ENCODE measurements at regions not wholly inside any gene's neighbourhood (a gene's known extent, or its start where the extent isn't known, plus 50 kb on each side); places are given as distances from the start of the nearest gene placed in this dataset.

DNA sequence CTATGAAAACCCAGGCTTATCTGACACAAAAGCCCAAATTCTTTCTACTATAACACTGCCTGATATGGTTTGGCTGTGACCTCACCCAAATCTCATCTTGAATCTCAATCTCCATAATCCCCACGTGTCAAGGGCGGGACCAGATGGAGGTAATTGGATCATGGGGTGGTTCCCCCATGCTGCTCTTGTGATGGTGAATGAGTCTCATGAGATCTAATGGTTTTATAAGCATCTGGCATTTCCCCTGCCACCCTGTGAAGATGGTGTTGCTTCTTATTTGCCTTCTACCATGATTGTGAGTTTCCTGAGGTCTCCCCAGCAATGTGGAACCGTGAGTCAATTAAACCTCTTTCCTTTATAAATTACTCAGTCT, 123.3 kb upstream of the USP24 start:
- no peak overlapping the region for H3K27ac ChIP-seq (ENCODE audit: insufficient read depth, low read depth, low read length, poor library complexity, severe bottlenecking)
- no peaks in the 10 kb centered on the region for H3K27me3 ChIP-seq (ENCODE audit: control insufficient read depth, insufficient read depth, low read length, poor library complexity, severe bottlenecking)
- WGBS, 2 experiments: 77 to 81% methylated on average over 3 of the region's 3 CpGs
- no peaks in the 10 kb centered on the region for H3K36me3 ChIP-seq (ENCODE audit: control insufficient read depth, insufficient read depth, low read length)
- no peaks in the 10 kb centered on the region for H3K4me1 ChIP-seq (ENCODE audit: control insufficient read depth, insufficient read depth, low read length)
- H3K4me3 ChIP-seq (ENCODE audit: insufficient read depth, low read depth, low read length): no peak overlapping the region
- no peaks in the 10 kb centered on the region for H3K9me3 ChIP-seq (ENCODE audit: control insufficient read depth, low read length)

DNA sequence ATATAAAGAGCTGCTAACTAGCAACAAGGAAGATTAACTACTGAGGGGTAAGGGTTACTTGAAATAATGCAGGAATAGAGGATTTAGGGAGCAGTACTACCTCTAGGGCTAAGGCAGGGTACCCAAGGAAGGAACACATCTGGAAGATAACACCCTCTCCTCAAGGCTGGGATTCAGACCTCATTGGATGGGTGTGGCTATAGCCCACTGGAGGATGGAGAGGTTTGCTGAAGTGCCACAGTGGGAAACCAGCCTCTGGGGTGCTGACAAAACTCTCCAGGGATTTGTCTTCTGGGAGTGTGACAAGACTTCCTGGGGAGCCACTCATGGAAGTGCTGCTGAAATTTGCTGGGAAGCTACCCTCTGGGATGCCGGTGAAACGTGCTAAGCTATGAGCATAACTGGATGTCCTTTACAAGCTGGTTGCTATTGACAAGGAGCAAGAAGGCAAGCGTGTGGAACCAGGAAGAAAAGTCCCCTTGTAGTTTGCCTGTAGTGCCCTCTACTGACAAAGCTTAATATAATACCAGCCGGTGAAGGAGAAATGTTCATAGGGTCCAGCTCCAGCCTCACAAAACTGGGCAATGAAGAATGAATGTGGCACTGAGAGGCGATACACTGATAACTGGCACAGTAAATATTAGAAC, 122.8 kb upstream of the USP24 start:
- Histone ChIP-seq H3K4me1 (ENCODE audit: control insufficient read depth, insufficient read depth, low read length) (no peaks in the 10 kb centered on the region), H3K4me3 (ENCODE audit: insufficient read depth, low read depth, low read length) (no peak overlapping the region), H3K27me3 (ENCODE audit: control insufficient read depth, insufficient read depth, low read length, poor library complexity, severe bottlenecking) (no peaks in the 10 kb centered on the region), H3K9me3 (ENCODE audit: control insufficient read depth, low read length) (no peaks in the 10 kb centered on the region), H3K27ac (ENCODE audit: insufficient read depth, low read depth, low read length, poor library complexity, severe bottlenecking) (no peak overlapping the region), H3K36me3 (ENCODE audit: control insufficient read depth, insufficient read depth, low read length) (no peaks in the 10 kb centered on the region)
- WGBS, 2 experiments: 46% methylated on average over 5 of the region's 5 CpGs

DNA sequence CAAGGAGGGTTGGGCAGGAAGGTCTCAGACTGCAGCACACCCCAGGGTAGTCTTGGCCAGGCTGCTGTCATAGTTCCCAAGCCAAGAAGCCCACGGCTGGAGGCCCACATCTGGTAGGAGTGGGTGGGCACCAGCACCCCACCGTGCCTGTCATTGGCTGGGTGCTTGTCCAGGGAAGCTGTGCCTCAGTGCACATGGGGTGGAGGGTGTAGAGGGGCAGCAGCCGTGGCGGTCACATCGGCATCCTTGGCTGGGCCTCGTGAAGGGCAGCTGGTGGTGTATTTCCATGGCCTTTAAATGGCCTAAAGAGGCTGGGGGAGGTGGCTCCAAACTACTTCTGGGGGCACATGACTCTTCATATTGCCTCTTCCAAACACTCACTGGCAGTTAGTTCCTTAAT, 119.6 kb upstream of the USP24 start:
- no peak overlapping the region for H3K4me3 ChIP-seq (ENCODE audit: insufficient read depth, low read depth, low read length)
- WGBS, 2 experiments: 92 to 99% methylated on average over 6 of the region's 6 CpGs
- H3K27me3 ChIP-seq (ENCODE audit: control insufficient read depth, insufficient read depth, low read length, poor library complexity, severe bottlenecking): no peaks in the 10 kb centered on the region
- no peaks in the 10 kb centered on the region for H3K36me3 ChIP-seq (ENCODE audit: control insufficient read depth, insufficient read depth, low read length)
- no peak overlapping the region for H3K27ac ChIP-seq (ENCODE audit: insufficient read depth, low read depth, low read length, poor library complexity, severe bottlenecking)
- H3K4me1 ChIP-seq (ENCODE audit: control insufficient read depth, insufficient read depth, low read length): no peaks in the 10 kb centered on the region
- no peaks in the 10 kb centered on the region for H3K9me3 ChIP-seq (ENCODE audit: control insufficient read depth, low read length)

DNA sequence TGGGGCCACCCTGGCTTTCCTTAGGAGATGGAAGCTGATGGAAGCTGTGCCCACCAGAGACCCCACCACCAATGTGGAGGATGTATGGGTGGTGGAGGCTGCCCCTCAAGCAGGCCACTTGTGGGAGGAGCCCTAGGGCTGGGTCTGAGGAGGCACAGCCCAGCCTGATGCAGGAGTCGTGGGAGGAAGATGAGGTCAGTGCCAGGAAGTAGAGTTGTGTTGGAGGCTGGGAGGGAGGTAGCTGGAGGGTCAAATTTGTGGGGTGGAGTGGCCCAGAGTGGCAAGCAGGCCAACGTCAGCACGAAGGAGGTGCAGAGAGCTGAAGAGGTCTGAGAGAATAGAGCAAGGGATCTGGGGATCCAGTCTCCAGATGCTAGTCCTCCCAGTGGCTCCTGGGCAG, 119.0 kb upstream of the USP24 start:
- 89 to 90% methylated on average over 3 of the region's 3 CpGs for WGBS, 2 experiments
- Histone ChIP-seq H3K4me1 (ENCODE audit: control insufficient read depth, insufficient read depth, low read length) (no peaks in the 10 kb centered on the region), H3K9me3 (ENCODE audit: control insufficient read depth, low read length) (no peaks in the 10 kb centered on the region), H3K27ac (ENCODE audit: insufficient read depth, low read depth, low read length, poor library complexity, severe bottlenecking) (no peak overlapping the region), H3K4me3 (ENCODE audit: insufficient read depth, low read depth, low read length) (no peak overlapping the region), H3K27me3 (ENCODE audit: control insufficient read depth, insufficient read depth, low read length, poor library complexity, severe bottlenecking) (no peaks in the 10 kb centered on the region), H3K36me3 (ENCODE audit: control insufficient read depth, insufficient read depth, low read length) (no peaks in the 10 kb centered on the region)

DNA sequence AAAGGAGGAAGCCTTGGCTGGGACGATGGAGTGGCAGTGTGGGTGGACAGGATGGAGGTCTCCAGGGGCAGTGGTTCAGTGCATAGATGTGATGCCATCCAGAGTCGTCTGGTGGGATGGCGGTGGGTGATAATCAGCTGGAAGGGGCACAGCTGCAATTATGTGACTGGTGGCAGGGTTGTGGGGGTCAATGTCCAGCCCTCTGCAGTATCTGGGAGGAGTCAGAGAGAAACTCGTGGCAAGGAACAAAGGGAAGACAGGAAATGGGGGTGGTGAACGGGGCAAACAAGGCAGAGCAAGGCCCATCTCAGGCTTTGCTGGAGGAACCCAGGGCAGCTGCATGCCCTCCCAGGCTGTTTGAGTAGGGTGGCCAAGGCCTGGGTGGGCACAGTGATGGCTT, 118.3 kb upstream of the USP24 start:
- H3K27me3 ChIP-seq (ENCODE audit: control insufficient read depth, insufficient read depth, low read length, poor library complexity, severe bottlenecking): no peaks in the 10 kb centered on the region
- WGBS, 2 experiments: 88 to 92% methylated on average over 5 of the region's 5 CpGs
- no peak overlapping the region for H3K4me3 ChIP-seq (ENCODE audit: insufficient read depth, low read depth, low read length)
- H3K27ac ChIP-seq (ENCODE audit: insufficient read depth, low read depth, low read length, poor library complexity, severe bottlenecking): no peak overlapping the region
- no peaks in the 10 kb centered on the region for H3K9me3 ChIP-seq (ENCODE audit: control insufficient read depth, low read length)
- H3K4me1 ChIP-seq (ENCODE audit: control insufficient read depth, insufficient read depth, low read length): no peaks in the 10 kb centered on the region
- no peaks in the 10 kb centered on the region for H3K36me3 ChIP-seq (ENCODE audit: control insufficient read depth, insufficient read depth, low read length)

DNA sequence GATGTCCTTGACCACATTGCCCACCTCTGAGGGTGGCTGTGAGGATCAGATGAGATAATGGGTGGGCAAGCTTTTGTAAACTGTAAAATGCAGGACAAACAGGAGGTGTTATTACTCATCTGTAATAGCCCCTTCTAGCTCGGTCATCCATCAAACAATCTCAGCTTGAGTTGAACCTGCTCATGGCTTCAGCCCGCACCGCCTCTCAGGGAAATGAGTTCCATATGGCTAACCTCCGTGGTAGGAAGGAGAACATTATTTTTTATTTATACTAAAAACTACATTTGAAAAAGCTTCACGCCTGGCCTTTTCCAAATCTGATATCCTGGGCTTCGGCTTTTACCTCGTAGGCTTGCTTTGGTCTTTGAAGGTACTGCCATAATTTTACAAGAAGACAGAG, 116.2 kb upstream of the USP24 start:
- Histone ChIP-seq H3K9me3 (ENCODE audit: control insufficient read depth, low read length) (no peaks in the 10 kb centered on the region), H3K4me3 (ENCODE audit: insufficient read depth, low read depth, low read length) (no peak overlapping the region), H3K27me3 (ENCODE audit: control insufficient read depth, insufficient read depth, low read length, poor library complexity, severe bottlenecking) (no peaks in the 10 kb centered on the region), H3K36me3 (ENCODE audit: control insufficient read depth, insufficient read depth, low read length) (no peaks in the 10 kb centered on the region), H3K27ac (ENCODE audit: insufficient read depth, low read depth, low read length, poor library complexity, severe bottlenecking) (no peak overlapping the region), H3K4me1 (ENCODE audit: control insufficient read depth, insufficient read depth, low read length) (no peaks in the 10 kb centered on the region)
- 92 to 93% methylated on average over 4 to 7 of the region's 7 CpGs for WGBS, 2 experiments

DNA sequence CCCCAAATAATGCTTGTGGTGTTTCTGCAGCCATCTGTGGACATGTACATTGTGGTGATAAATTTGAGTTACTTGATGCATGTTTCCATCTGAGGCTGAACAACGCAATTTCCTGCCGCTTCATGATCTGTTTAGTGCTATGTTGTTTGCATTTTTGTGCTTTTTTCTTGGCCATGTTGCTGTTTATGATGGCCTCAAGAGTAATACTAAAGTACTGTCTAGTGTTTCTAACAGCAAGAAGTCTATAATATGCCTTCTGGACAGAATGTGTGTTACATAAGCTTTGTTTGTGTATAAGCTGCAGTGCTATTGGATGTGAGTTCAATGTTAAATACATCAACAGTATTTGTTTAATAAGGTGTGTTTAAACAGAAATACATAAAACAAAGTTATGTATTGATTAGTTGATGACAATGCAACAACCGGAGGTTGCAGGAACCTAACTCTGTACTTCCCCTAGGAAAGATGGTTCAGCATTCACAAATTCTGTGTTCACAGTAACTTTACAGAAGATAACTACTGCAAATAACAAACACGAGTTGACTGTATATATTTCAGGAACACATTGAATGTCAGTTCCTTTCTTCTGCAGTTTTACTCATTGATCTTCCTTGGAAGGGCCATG, 114.8 kb upstream of the USP24 start:
- Histone ChIP-seq H3K36me3 (ENCODE audit: control insufficient read depth, insufficient read depth, low read length) (no peaks in the 10 kb centered on the region), H3K4me1 (ENCODE audit: control insufficient read depth, insufficient read depth, low read length) (no peaks in the 10 kb centered on the region), H3K27me3 (ENCODE audit: control insufficient read depth, insufficient read depth, low read length, poor library complexity, severe bottlenecking) (no peaks in the 10 kb centered on the region), H3K4me3 (ENCODE audit: insufficient read depth, low read depth, low read length) (no peak overlapping the region), H3K27ac (ENCODE audit: insufficient read depth, low read depth, low read length, poor library complexity, severe bottlenecking) (no peak overlapping the region), H3K9me3 (ENCODE audit: control insufficient read depth, low read length) (no peaks in the 10 kb centered on the region)
- 93 to 96% methylated on average over 4 of the region's 4 CpGs for WGBS, 2 experiments

DNA sequence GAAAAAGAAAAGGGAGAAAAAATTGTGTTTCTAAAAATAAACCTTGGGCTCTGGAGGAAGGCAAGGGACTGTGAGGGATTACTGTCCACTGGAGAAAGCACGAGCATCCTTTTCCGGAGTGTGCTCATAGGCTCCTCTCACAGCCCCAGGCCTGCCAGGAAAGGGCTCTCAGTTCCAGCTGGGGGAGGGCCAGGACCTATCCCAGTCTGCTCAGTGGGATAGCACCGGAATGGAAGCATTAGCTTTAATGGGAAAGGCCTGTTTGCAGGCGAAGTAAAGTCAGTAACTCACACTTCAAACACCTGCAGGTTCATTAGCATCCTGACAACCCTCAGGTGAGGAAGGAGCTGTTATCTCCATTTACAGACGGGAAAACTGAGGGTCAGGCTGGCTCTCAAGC, 113.9 kb upstream of the USP24 start:
- Histone ChIP-seq H3K4me3 (ENCODE audit: insufficient read depth, low read depth, low read length) (no peak overlapping the region), H3K27me3 (ENCODE audit: control insufficient read depth, insufficient read depth, low read length, poor library complexity, severe bottlenecking) (no peaks in the 10 kb centered on the region), H3K4me1 (ENCODE audit: control insufficient read depth, insufficient read depth, low read length) (no peaks in the 10 kb centered on the region), H3K27ac (ENCODE audit: insufficient read depth, low read depth, low read length, poor library complexity, severe bottlenecking) (no peak overlapping the region), H3K9me3 (ENCODE audit: control insufficient read depth, low read length) (no peaks in the 10 kb centered on the region), H3K36me3 (ENCODE audit: control insufficient read depth, insufficient read depth, low read length) (no peaks in the 10 kb centered on the region)
- WGBS, 2 experiments: 76 to 79% methylated on average over 5 of the region's 5 CpGs

DNA sequence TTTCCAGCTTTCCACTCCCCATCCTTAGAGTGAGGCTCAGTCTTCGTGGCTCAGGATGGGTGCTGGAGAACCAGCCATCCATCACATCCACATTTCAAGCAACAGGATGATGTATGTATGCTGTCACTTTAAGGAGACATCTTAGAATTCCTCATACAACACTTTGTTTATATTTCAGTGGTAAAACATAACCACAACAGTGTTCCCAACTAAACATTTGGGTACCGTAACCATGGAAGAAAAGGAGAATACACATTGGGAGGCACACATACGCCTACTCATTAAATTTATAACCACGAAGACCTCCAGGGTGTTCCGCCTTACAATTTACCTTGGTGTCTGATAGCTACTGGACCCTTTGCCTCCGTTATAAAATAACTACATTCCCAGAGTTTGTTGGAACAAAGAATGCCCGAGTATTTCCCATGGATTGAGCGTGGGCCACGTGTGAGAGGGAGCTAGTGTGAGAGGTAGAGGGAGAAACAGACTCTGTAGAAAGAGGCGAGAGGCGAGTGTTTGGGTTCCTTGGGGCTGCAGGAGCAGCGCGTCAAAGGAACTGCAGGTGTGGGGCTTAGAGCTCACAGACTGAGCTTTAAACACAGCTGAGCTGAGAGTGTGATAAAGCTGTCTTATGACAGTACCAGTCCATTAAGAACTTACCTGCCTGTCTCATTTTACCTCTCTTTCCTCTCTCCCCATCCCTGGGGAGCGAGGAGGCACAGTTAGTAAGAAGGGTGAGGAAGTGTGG, 111.5 kb upstream of the USP24 start:
- no peaks in the 10 kb centered on the region for H3K4me1 ChIP-seq (ENCODE audit: control insufficient read depth, insufficient read depth, low read length)
- WGBS, 2 experiments: 86 to 88% methylated on average over 13 of the region's 14 CpGs
- no peaks in the 10 kb centered on the region for H3K36me3 ChIP-seq (ENCODE audit: control insufficient read depth, insufficient read depth, low read length)
- H3K27ac ChIP-seq (ENCODE audit: insufficient read depth, low read depth, low read length, poor library complexity, severe bottlenecking): no peak overlapping the region
- H3K9me3 ChIP-seq (ENCODE audit: control insufficient read depth, low read length): no peaks in the 10 kb centered on the region
- H3K27me3 ChIP-seq (ENCODE audit: control insufficient read depth, insufficient read depth, low read length, poor library complexity, severe bottlenecking): no peaks in the 10 kb centered on the region
- H3K4me3 ChIP-seq (ENCODE audit: insufficient read depth, low read depth, low read length): no peak overlapping the region

DNA sequence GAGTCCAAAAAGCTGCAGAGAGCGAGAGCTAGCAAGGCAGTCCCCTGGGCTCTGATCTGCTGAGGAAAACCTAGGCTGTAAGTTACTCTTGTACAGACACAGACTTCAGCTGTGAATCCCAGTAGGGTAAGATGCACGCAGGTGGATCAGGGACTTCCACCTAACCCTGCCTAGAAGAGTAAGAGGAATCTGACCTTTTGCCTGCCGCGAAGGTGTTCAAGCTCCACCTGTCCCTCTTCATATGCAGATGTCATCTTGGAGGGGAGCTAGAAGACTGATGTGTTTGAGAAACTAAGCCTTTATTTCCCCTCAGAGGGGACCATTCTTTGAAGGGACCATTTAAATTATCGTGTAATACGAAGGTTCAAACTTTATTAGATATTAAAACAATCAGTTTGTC, 108.6 kb upstream of the USP24 start:
- no peak overlapping the region for H3K4me3 ChIP-seq (ENCODE audit: insufficient read depth, low read depth, low read length)
- H3K36me3 ChIP-seq (ENCODE audit: control insufficient read depth, insufficient read depth, low read length): no peaks in the 10 kb centered on the region
- H3K27ac ChIP-seq (ENCODE audit: insufficient read depth, low read depth, low read length, poor library complexity, severe bottlenecking): no peak overlapping the region
- WGBS, 2 experiments: 55 to 58% methylated on average over 4 to 6 of the region's 6 CpGs
- H3K4me1 ChIP-seq (ENCODE audit: control insufficient read depth, insufficient read depth, low read length): no peaks in the 10 kb centered on the region
- no peaks in the 10 kb centered on the region for H3K9me3 ChIP-seq (ENCODE audit: control insufficient read depth, low read length)
- H3K27me3 ChIP-seq (ENCODE audit: control insufficient read depth, insufficient read depth, low read length, poor library complexity, severe bottlenecking): no peaks in the 10 kb centered on the region

Measured in ectodermal cell (in vitro differentiated cells).